ENCODE measurements at regions not wholly inside any gene's neighbourhood (a gene's known extent, or its start where the extent isn't known, plus 50 kb on each side); places are given as distances from the start of the nearest gene placed in this dataset.

GRCh38 chr15:23750179-23750578, 63.1 kb upstream of the NDN start:
- Histone ChIP-seq H3K9me3 (ENCODE audit: low read length) (peaks cover 7% of the 10 kb centered on the region), H3K9ac (ENCODE audit: low read length) (no peak overlapping the region), H3K9me2 (ENCODE audit: insufficient read depth, low read length) (no peaks in the 10 kb centered on the region), H3K79me2 (replicated peaks; ENCODE audit: insufficient read depth, low read length) (no peaks in the 10 kb centered on the region), H3K4me3 (ENCODE audit: low read length) (no peak overlapping the region), H2AFZ (ENCODE audit: low read depth, low read length) (no peak overlapping the region), H3K4me2 (ENCODE audit: low read length) (no peak overlapping the region), H3K36me3 (ENCODE audit: insufficient read depth, low read length) (no peaks in the 10 kb centered on the region), H3F3A (ENCODE audit: insufficient read depth, low read length, poor library complexity, severe bottlenecking) (no peaks in the 10 kb centered on the region), H4K20me1 (ENCODE audit: insufficient read depth) (no peaks in the 10 kb centered on the region), H3K27me3 (ENCODE audit: insufficient read depth, low read depth, low read length) (no peaks in the 10 kb centered on the region), H3K27ac (ENCODE audit: low read length) (no peak overlapping the region)
- TF ChIP-seq RAD21 (conservative IDR thresholded peaks at IDR 0.05) = no peak
- no peak for TF ChIP-seq EP300 (conservative IDR thresholded peaks at IDR 0.05; ENCODE audit: poor library complexity, severe bottlenecking)
- TF ChIP-seq EZH2 (IDR thresholded peaks at IDR 0.05; ENCODE audit: borderline replicate concordance, insufficient read depth, low read length, poor library complexity, severe bottlenecking) = no peak
- no peak for TF ChIP-seq SMC3 (conservative IDR thresholded peaks at IDR 0.05; ENCODE audit: poor library complexity)
- TF ChIP-seq TAF1 (IDR thresholded peaks at IDR 0.05; ENCODE audit: low read depth) = no peak
- TF ChIP-seq REST (IDR thresholded peaks at IDR 0.05; ENCODE audit: borderline replicate concordance) = no peak
- TF ChIP-seq POLR2AphosphoS5 (IDR thresholded peaks at IDR 0.05) = no peak
- TF ChIP-seq CTCF (IDR thresholded peaks at IDR 0.05; ENCODE audit: poor library complexity, severe bottlenecking) = no peak
- TF ChIP-seq MXI1 (conservative IDR thresholded peaks at IDR 0.05; ENCODE audit: poor library complexity, severe bottlenecking) = no peak

- Histone ChIP-seq H4K20me1 (ENCODE audit: insufficient read depth) (no peaks in the 10 kb centered on the region), H3K36me3 (ENCODE audit: insufficient read depth, low read length) (no peaks in the 10 kb centered on the region), H3K27me3 (ENCODE audit: insufficient read depth, low read depth, low read length) (no peaks in the 10 kb centered on the region), H3K9me2 (ENCODE audit: insufficient read depth, low read length) (no peaks in the 10 kb centered on the region), H3K4me2 (ENCODE audit: low read length) (no peak overlapping the region), H3K9ac (ENCODE audit: low read length) (no peak overlapping the region), H3K79me2 (replicated peaks; ENCODE audit: insufficient read depth, low read length) (no peaks in the 10 kb centered on the region), H3K4me3 (ENCODE audit: low read length) (no peak overlapping the region), H3K9me3 (ENCODE audit: low read length) (peaks cover 7% of the 10 kb centered on the region), H2AFZ (ENCODE audit: low read depth, low read length) (no peak overlapping the region), H3K27ac (ENCODE audit: low read length) (no peak overlapping the region), H3F3A (ENCODE audit: insufficient read depth, low read length, poor library complexity, severe bottlenecking) (no peaks in the 10 kb centered on the region)
- TF ChIP-seq REST (IDR thresholded peaks at IDR 0.05; ENCODE audit: borderline replicate concordance) (no peak), EP300 (conservative IDR thresholded peaks at IDR 0.05; ENCODE audit: poor library complexity, severe bottlenecking) (no peak), TAF1 (IDR thresholded peaks at IDR 0.05; ENCODE audit: low read depth) (no peak), POLR2AphosphoS5 (IDR thresholded peaks at IDR 0.05) (no peak), MXI1 (conservative IDR thresholded peaks at IDR 0.05; ENCODE audit: poor library complexity, severe bottlenecking) (no peak), SMC3 (conservative IDR thresholded peaks at IDR 0.05; ENCODE audit: poor library complexity) (no peak), CTCF (IDR thresholded peaks at IDR 0.05; ENCODE audit: poor library complexity, severe bottlenecking) (no peak)
Measured at GRCh38 chr15:23750776-23751175, 63.7 kb upstream of the NDN start.

Data from neural cell (in vitro differentiated cells).